ENCODE measurements at regions not wholly inside any gene's neighbourhood (a gene's known extent, or its start where the extent isn't known, plus 50 kb on each side); places are given as distances from the start of the nearest gene placed in this dataset.

DNA sequence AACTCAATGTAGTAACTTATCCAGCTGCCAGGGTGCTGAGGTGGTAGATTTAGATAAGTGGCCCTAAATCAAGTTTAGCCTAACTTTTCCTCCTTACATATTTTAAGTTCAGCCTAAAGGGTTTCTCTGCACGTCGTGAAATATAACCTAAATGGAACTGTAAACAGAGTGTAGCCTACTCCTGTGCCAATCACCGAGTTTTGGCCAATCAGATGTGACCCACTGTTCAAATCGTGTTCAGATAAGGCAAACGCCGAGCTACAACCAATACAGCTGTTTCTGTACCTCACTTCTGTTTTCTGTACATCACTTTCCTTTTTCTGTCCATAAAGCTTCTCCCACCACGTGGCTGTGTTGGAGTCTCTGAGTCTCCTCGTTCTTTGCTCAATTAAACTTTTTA is 904.2 kb upstream of the POT1 start:
- Histone ChIP-seq H3K27me3 (no peaks in the 10 kb centered on the region), H3K4me3 (no peak overlapping the region), H3K27ac (no peak overlapping the region), H3K9me3 (replicated peaks in 1 of 3) (no peaks in the 10 kb centered on the region), H3K4me1 (replicated peaks in 1 of 2) (no peaks in the 10 kb centered on the region), H3K36me3 (replicated peaks in 1 of 2) (no peaks in the 10 kb centered on the region)
- WGBS, 4 donors: 67 to 85% (median 75%) methylated on average over 8 of the region's 8 CpGs
- intact Hi-C loops (cut with DNase I): no loop called here
- DNase-seq: no peak
- no peak for TF ChIP-seq POLR2A (IDR thresholded peaks at IDR 0.05)
- TF ChIP-seq, protein P1, sequence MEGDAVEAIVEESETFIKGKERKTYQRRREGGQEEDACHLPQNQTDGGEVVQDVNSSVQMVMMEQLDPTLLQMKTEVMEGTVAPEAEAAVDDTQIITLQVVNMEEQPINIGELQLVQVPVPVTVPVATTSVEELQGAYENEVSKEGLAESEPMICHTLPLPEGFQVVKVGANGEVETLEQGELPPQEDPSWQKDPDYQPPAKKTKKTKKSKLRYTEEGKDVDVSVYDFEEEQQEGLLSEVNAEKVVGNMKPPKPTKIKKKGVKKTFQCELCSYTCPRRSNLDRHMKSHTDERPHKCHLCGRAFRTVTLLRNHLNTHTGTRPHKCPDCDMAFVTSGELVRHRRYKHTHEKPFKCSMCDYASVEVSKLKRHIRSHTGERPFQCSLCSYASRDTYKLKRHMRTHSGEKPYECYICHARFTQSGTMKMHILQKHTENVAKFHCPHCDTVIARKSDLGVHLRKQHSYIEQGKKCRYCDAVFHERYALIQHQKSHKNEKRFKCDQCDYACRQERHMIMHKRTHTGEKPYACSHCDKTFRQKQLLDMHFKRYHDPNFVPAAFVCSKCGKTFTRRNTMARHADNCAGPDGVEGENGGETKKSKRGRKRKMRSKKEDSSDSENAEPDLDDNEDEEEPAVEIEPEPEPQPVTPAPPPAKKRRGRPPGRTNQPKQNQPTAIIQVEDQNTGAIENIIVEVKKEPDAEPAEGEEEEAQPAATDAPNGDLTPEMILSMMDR (IDR thresholded peaks at IDR 0.05): no peak

DNA sequence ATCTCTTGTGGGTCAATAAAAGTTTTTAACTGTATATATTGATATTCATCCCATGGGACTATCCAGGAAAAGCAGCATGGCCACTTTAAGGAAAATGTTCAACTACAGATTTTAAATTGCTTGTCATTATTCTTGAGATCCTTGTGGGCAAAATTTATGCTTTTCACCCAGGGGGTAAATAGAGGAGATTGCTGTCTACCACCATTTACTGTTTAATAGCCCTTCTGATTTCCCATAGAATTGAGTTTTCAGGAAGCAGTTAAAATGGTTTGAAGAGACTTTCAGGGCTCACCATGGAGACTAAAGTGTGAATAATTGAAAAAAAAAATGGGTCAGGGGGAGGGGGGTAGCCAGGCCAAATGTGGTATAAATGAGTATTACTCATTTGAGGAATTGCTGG is 901.1 kb upstream of the POT1 start:
- TF ChIP-seq, protein P1 (IDR thresholded peaks at IDR 0.05): no peak
- no peak for TF ChIP-seq POLR2A (IDR thresholded peaks at IDR 0.05)
- intact Hi-C loops (cut with DNase I): no loop called here

DNA sequence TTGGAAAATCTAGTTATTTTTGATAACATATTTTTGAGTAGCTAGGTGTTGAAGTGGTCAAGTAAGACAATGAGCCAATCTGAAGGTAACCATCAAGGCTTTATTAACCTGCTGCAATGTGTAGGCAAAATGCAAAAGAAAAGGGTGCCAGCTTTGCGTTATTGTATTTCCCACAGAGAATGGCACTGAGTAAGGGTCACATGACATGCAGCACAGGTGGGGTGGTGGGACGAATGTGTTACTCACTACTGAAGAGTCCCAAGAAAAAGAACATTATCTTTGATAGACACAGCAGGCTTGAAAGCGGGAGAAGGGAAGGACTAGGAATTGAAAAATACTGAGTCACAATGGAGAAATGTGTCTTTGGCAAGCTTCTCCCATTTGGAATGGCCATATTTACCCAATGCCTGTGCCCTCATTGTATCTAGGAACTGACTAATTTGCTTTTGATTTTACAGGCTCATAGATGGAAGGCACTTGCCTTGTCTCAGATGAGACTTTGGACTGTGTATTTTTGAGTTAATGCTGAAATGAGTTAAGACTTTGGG is 898.6 kb upstream of the POT1 start:
- Histone ChIP-seq H3K9me3 (replicated peaks in 1 of 3) (no peaks in the 10 kb centered on the region), H3K27me3 (no peaks in the 10 kb centered on the region), H3K36me3 (replicated peaks in 1 of 2) (no peaks in the 10 kb centered on the region), H3K4me1 (replicated peaks in 1 of 2) (no peaks in the 10 kb centered on the region), H3K4me3 (no peak overlapping the region), H3K27ac (no peak overlapping the region)
- intact Hi-C loops (cut with DNase I): no loop called here
- TF ChIP-seq POLR2A (IDR thresholded peaks at IDR 0.05): no peak
- TF ChIP-seq, protein P1 (IDR thresholded peaks at IDR 0.05): no peak
- no peak for DNase-seq
- 74 to 90% (median 79%) methylated on average over 3 of the region's 3 CpGs for WGBS, 4 donors

More for the DNA sequence above, 901.1 kb upstream of the POT1 start:
- H3K9me3 ChIP-seq (replicated peaks in 1 of 3): no peaks in the 10 kb centered on the region
- no peak overlapping the region for H3K27ac ChIP-seq
- no peak for DNase-seq
- no peaks in the 10 kb centered on the region for H3K27me3 ChIP-seq
- H3K4me3 ChIP-seq: no peak overlapping the region
- no peaks in the 10 kb centered on the region for H3K36me3 ChIP-seq (replicated peaks in 1 of 2)
- H3K4me1 ChIP-seq (replicated peaks in 1 of 2): no peaks in the 10 kb centered on the region

DNA sequence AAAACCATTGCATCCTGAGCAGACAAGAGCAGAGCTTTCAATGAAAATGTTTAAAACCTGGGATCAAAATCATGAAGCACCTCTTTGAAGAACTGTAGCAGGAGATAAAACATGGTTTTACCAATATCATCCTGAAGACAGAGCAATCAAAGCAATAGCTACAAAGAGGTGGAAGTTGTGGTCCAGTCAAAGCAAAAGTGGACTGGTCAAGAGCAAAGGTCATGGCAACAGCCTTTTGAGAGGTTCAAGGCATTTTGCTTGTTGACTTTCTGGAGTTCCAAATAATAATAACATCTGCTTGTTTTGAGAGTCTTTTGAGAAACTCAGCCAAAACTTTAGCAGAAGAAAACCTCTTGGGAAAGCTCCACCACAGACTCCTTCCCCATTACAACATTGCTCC is 893.9 kb upstream of the POT1 start:
- no peaks in the 10 kb centered on the region for H3K9me3 ChIP-seq (replicated peaks in 1 of 3)
- intact Hi-C loops (cut with DNase I): no loop called here
- no peak for TF ChIP-seq POLR2A (IDR thresholded peaks at IDR 0.05)
- TF ChIP-seq, protein P1 (IDR thresholded peaks at IDR 0.05): no peak

More for the DNA sequence above, 893.9 kb upstream of the POT1 start:
- Histone ChIP-seq H3K4me1 (replicated peaks in 1 of 2) (no peaks in the 10 kb centered on the region), H3K27me3 (no peaks in the 10 kb centered on the region), H3K4me3 (no peak overlapping the region), H3K27ac (no peak overlapping the region), H3K36me3 (replicated peaks in 1 of 2) (no peaks in the 10 kb centered on the region)
- no peak for DNase-seq

Measured in adrenal gland (tissue), 9 donors.